GM18907 (cell line): ENCODE measurements at regions not wholly inside any gene's neighbourhood (a gene's known extent, or its start where the extent isn't known, plus 50 kb on each side); places are given as distances from the start of the nearest gene placed in this dataset.
A peak's percentile ranks its signal among the peaks of the same experiment; 100 is the strongest.
"Not testable (repeated sequence)": the region's sequence is repeated elsewhere in the genome, so short reads cannot be mapped to it uniquely, and the experiment has no call there.

Experiments used
- ATAC-seq: cut with Tn5 transposase; IDR thresholded peaks from one replicate; pipeline ENCODE4 v1.9.1; 2021; ENCODE audit warnings: mild to moderate bottlenecking, moderate library complexity; ENCODE audit not compliant: unreplicated experiment

- ATAC-seq, result not testable (repeated sequence)
Observed at GRCh38 chr4:19016550-19016949, 995.0 kb upstream of the LCORL start.

DNA sequence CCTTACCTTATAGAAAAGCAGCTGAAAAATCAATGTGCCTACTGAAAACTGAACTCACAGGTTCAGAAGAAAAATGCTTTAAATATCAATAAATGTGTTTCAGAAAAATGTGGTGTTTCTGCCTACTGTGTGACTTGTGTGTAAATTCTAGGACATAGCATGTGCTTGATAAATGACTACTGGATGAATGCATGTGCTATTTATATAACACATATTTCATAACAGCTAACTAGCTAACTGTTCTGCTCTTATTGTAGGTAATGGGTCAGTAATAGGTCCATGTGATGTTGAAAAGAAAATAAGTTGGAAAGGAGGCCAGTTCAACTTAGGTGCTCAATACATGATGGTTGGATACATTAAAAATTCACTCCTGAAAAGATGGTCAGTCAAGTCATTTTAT lies 993.0 kb upstream of the LCORL start:
- ATAC-seq, result no peak

DNA sequence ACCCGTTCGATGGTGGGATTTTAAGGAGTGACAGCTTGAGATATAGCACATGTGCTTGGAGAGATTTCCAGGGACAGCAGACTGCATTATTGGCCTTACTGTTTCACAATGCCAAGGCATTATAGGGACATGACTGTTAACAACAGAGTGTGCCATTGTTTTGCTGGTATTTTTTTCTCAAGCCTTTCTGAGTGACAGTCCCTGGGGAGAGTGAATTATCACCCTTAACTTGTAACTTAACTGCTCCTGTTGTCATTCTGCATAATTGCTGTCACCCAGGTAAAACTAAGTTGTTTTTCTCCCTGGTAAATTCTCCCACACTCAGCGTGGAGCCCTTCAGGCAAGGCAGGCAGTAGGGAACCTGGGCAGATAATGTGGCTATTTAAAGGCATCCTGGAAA lies 989.2 kb upstream of the LCORL start:
- no peak for ATAC-seq

- no peak for ATAC-seq
Observed at GRCh38 chr4:19009881-19010280, 988.3 kb upstream of the LCORL start.

DNA sequence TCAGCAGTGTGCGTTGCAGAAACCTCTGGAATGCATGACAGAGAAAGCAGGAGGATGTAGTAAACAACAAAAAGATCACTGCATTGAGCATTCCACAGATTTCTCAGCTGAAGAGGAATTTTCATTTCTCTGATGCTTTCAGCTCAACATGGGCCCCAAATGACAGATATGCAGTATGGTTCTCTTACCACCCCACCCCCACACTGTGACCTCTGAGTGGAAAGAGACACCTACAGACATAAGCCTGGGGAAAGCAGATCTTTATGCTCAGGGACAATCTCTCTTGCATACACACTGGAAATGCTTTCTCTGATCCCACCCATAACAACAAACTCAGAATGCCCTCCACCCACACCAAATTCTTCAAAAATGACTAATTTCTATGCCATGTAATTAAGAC lies 983.7 kb upstream of the LCORL start:
- no peak for ATAC-seq

- no peak for ATAC-seq
Observed at GRCh38 chr4:19002170-19002569, 980.6 kb upstream of the LCORL start.

- ATAC-seq, result no peak
Observed at GRCh38 chr4:18999595-18999994, 978.0 kb upstream of the LCORL start.

DNA sequence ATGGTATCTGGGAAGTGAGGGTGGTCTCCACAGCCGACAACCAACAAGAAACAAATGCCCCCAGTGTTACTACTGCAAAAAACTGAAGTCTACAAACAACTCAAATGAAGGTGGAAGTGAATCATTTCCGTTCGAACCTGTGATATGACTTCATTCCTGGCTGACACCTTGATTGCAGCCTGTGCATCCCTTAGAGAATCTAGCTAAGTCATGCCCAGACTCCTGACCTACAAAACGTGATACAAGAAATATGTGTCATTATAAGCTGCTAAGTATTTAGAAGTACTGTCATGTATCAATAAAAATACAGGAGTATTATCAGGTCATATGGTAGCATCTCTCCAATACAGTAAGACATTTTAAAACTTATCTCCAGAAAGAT lies 959.7 kb upstream of the LCORL start:
- ATAC-seq, result no peak

GRCh38 chr4:18980516-18981233 lies 959.1 kb upstream of the LCORL start:
- peak; percentile 98 for ATAC-seq

GRCh38 chr4:18976884-18977283 lies 955.3 kb upstream of the LCORL start:
- no peak for ATAC-seq

DNA sequence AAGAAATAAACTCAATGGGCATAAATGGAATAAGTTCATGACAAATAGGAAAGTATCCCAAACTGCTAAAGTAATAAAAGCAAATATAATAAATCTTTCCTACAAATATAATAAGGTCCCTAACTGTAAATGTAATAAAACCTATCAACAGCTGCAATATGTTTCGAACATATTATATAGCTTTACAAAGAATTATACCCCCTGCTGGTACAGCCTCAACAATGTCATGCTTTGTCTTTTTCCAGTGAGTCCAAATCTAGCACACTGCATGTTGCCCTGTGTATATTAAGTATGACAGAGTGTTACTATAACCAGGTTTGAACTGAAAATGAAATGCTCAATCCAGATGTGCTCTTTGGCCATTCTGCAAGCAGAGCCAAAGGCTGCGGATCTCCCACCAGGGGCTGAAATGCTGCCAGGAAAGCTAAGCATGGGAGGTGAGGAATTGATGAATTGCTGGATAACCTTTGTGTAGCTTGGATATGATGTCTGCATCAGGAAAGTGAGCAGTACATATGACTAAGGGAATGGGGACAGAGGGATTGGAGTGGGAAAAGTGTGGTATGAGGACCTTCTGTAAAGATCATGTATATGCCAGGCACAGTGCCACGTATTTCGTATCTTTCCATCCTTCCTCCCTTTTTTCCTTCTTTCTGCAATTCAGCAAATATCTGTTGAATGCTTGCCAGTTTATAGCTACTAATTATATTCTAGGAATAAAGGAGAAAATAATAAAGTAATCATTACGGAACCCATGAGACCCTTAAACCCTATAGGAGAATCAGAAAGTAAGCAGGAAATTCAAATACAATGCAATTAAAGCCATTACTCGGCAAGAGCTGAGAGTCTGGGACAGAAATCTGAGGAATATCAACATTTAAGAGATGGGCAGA lies 954.6 kb upstream of the LCORL start:
- ATAC-seq, result no peak

DNA sequence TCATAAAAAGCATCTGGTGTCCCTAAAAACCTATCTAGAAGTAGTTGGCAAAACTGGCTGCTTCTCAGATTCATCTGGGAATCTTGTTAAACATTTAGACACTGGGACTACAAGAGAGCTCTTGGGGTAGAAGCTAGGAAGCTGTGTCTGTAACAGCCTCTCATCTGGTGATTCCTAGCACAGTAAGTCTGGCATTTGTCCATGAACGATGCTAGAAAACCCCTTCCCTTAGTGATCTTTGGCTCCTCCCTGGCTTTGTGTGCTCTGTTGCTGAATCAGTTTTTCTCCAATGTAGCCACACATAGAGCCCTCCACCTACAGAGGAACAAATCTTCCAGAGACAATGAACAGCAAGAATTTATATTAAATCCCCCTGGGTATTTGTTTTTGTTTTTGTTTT lies 951.7 kb upstream of the LCORL start:
- ATAC-seq, result no peak

- ATAC-seq, result no peak
Observed at GRCh38 chr4:18961879-18962278, 940.3 kb upstream of the LCORL start.

- ATAC-seq, result no peak
Observed at GRCh38 chr4:18961266-18961665, 939.7 kb upstream of the LCORL start.

DNA sequence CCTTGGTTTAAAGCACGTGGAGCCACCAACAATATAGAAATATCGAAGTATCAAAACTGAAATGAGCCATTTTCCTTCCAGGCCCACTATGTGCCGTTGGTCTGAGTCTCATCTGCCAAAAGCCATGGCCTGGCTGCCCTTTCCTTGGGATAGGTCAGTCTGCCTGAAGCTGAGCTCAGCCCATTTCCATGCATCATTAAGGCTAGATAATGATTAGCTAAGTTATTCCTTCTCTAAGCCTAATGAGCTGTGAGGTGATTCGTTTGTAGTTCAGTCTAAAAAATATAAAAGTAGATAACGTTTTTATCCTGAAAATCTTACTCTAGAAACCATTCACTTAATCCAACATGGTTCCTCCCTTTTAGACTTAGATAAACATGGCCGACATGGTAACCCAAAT lies 936.2 kb upstream of the LCORL start:
- ATAC-seq, result no peak

- ATAC-seq, result no peak
Observed at GRCh38 chr4:18954538-18954937, 933.0 kb upstream of the LCORL start.

- ATAC-seq, result no peak
Observed at GRCh38 chr4:18953613-18954012, 932.1 kb upstream of the LCORL start.

DNA sequence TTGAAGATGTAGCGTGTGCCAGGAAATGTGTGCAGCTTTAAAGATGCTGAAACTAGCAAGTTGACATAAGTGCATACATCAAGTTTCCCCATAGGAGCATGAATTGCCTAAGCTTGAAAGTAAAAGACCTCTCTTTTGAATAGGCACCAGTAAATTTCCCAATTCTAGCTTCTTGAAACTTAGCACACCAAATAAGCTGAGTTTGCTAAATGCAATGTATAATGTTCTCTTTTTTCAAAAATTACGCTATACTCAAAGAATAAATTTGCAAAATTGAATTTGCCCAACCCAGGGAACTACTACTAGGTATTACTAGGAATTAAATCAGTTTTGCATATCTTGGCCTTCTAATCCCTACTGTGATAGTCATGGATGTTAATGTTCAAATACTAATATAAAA lies 923.9 kb upstream of the LCORL start:
- no peak for ATAC-seq

DNA sequence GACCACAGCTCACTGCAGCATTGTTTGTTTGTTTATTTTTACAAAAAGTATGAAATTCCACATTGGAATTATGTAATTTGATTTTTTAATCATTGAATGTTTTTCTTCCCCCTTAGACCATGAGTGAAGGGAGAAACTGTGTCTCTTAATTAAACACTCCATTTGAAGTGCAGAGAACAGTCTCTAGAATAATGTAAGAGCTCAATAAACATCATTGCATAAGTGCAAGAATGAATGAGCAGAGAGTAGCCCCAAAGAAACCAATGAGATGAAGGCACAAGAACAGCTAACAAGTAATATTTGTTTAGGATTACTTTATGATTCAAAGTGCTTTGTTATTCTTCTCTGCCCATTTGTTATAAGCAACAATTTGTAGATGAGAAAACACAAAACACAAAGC lies 921.3 kb upstream of the LCORL start:
- no peak for ATAC-seq

GRCh38 chr4:18938343-18939099 lies 917.0 kb upstream of the LCORL start:
- no peak for ATAC-seq

DNA sequence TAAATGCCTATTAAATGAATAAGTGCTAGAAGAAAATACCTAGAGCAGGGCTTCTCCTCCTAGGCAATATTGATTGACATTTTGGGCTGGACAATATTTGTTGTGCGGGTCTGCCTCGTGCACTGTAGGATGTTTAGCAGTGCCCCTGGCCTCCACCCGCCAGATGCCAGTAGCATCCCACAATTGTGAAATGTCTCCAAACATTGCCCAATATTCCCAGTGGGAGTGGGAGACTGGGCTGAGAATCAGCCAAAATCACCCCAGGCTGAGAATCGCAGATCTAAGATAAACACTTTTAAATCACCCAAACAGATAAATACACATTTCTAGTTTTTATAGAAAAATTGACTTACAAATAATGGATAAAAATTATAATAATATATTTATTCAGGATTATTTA lies 916.2 kb upstream of the LCORL start:
- no peak for ATAC-seq

DNA sequence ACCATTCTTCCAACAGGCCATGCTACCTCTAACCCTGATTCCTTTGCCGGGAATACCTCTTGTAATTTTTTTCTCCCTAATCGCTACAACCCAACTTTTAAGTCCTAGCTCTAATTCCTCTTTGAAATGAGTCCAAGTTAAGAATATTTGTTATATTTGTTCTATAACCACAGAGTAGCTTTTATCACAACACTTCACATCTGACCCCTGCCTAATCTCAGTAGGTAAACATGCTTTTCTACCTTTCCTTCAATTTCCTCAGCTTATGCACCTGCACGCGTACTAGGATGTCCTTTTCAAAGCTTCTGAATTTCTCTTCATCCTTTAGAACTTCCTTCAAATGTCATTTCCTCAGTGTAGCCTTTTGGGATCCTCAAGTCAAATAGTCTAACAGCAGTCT lies 915.5 kb upstream of the LCORL start:
- ATAC-seq, result no peak
